DOHH2 (cell line): ENCODE measurements at regions not wholly inside any gene's neighbourhood (a gene's known extent, or its start where the extent isn't known, plus 50 kb on each side); places are given as distances from the start of the nearest gene placed in this dataset.
"Not testable (repeated sequence)": the region's sequence is repeated elsewhere in the genome, so short reads cannot be mapped to it uniquely, and the experiment has no call there.

Source experiments
- EZH2phosphoT487 ChIP-seq: fragments of 200-600 bp; sonication (generic); IDR thresholded peaks from 2 replicates; pipeline ENCODE4 v1.6.1; 2017; ENCODE audit warnings: borderline replicate concordance, mild to moderate bottlenecking, antibody characterized with exemption, low read length, moderate library complexity, mixed read lengths
- TF ChIP-seq, protein P1 (sequence below): fragments of 200-600 bp; sonication (generic); IDR thresholded peaks from one replicate; pipeline ENCODE4 v1.5.1; 2014; ENCODE audit warnings: antibody characterized with exemption, mild to moderate bottlenecking, low read depth, low read length; ENCODE audit not compliant: poor library complexity, severe bottlenecking

DNA sequence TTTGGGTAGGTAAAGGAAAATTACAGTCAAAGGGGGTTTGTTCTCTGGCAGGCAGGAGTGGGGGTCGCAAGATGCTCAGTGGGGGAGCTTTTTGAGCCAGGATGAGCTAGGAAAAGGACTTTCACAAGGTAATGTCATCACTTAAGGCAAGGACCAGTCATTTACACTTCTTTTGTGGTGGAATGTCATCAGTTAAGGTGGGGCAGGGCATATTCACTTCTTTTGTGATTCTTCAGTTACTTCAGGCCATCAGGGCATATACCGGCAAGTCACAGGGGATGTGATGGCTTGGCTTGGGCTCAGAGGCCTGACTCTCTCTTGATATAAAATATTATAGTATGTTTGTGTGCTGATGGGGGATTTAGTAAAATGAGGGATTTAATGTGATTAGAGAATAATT lies 151.4 kb upstream of the GK2 start:
- TF ChIP-seq, protein P1, sequence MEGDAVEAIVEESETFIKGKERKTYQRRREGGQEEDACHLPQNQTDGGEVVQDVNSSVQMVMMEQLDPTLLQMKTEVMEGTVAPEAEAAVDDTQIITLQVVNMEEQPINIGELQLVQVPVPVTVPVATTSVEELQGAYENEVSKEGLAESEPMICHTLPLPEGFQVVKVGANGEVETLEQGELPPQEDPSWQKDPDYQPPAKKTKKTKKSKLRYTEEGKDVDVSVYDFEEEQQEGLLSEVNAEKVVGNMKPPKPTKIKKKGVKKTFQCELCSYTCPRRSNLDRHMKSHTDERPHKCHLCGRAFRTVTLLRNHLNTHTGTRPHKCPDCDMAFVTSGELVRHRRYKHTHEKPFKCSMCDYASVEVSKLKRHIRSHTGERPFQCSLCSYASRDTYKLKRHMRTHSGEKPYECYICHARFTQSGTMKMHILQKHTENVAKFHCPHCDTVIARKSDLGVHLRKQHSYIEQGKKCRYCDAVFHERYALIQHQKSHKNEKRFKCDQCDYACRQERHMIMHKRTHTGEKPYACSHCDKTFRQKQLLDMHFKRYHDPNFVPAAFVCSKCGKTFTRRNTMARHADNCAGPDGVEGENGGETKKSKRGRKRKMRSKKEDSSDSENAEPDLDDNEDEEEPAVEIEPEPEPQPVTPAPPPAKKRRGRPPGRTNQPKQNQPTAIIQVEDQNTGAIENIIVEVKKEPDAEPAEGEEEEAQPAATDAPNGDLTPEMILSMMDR, result not testable (repeated sequence)
- not testable (repeated sequence) for TF ChIP-seq EZH2phosphoT487
